Skeletal muscle satellite cell (primary cell): ENCODE measurements at regions not wholly inside any gene's neighbourhood (a gene's known extent, or its start where the extent isn't known, plus 50 kb on each side); places are given as distances from the start of the nearest gene placed in this dataset.
"Not testable (repeated sequence)": the region's sequence is repeated elsewhere in the genome, so short reads cannot be mapped to it uniquely, and the experiment has no call there.

Experiments used
- H3K27me3 ChIP-seq: 2 replicates; pipeline ENCODE4 v1.7.0; 2013; ENCODE audit warnings: low read length; ENCODE audit not compliant: control insufficient read depth, insufficient read depth
- H3K36me3 ChIP-seq: 2 replicates; pipeline ENCODE4 v1.7.0; 2013; ENCODE audit warnings: mild to moderate bottlenecking, control low read depth, low read length; ENCODE audit not compliant: insufficient read depth
- H3K4me1 ChIP-seq: 2 replicates; pipeline ENCODE4 v1.7.0; 2013; ENCODE audit warnings: low read length; ENCODE audit not compliant: control insufficient read depth, insufficient read depth
- H3K4me2 ChIP-seq: 2 replicates; pipeline ENCODE4 v1.7.0; 2013; ENCODE audit warnings: mild to moderate bottlenecking, low read length
- H3K4me3 ChIP-seq: 2 replicates; pipeline ENCODE4 v1.7.0; 2013; ENCODE audit warnings: low read length
- H3K9ac ChIP-seq: 2 replicates; pipeline ENCODE4 v1.7.0; 2013; ENCODE audit warnings: mild to moderate bottlenecking, low read depth, low read length, moderate library complexity
- H3K9me3 ChIP-seq: replicated peaks from 2 replicates; pipeline ENCODE4 v1.7.0; 2013; ENCODE audit warnings: mild to moderate bottlenecking, control low read depth, low read length

GRCh38 chr20:17891131-17891530, 77.5 kb downstream of the SNX5 start:
- H3K36me3 ChIP-seq, H3K4me3 ChIP-seq, H3K9ac ChIP-seq, H3K4me2 ChIP-seq, H3K27me3 ChIP-seq: not testable (repeated sequence)
- peaks cover 14% of the 10 kb centered on the region for H3K4me1 ChIP-seq
- peaks cover 11% of the 10 kb centered on the region for H3K9me3 ChIP-seq

DNA sequence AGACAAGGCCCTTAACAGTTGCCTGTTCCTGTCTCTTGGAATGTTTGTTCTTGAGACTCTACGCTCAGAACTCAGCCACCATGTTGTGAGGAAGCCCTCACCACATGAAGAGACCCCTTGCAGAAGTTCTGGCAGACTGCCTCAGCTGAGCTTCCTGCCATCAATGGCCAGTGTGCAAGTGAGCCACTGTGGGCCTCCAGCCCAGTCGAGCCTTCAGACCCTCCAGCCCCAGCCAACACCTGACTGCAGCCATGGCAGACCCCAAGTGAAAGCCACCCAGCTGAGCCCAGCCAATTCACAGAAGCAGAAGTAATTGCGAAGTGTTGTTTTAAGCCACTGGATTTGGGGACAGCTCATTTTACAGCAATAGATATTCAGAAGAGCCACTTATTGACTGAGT, 78.3 kb downstream of the SNX5 start:
- Histone ChIP-seq H3K27me3 (no peaks in the 10 kb centered on the region), H3K4me2 (no peak overlapping the region), H3K9me3 (peaks cover 11% of the 10 kb centered on the region), H3K4me3 (no peak overlapping the region), H3K36me3 (no peaks in the 10 kb centered on the region), H3K4me1 (peaks cover 6% of the 10 kb centered on the region), H3K9ac (no peak overlapping the region)

DNA sequence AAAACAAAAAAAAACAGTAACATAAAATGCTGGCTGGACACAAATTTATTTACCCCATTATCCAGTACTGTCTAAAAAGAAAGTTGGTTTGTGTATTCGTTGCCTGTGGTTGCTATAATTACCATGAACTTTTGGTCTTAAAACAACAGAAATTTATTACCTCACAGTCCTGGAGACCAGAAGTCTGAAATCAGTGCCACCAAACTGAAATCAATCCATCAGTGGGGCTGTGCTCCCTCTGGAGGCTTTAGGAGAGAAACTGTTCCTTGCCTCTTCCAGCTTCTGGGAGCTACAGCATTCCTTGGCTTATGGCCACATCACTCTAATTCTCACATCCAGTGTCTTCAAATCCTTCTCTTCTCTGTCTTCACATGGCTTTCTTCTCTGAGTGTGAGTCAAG, 79.4 kb downstream of the SNX5 start:
- Histone ChIP-seq H3K27me3 (no peaks in the 10 kb centered on the region), H3K9me3 (peaks cover 11% of the 10 kb centered on the region), H3K4me1 (no peaks in the 10 kb centered on the region), H3K4me2 (no peak overlapping the region), H3K9ac (no peak overlapping the region), H3K4me3 (no peak overlapping the region), H3K36me3 (no peaks in the 10 kb centered on the region)

DNA sequence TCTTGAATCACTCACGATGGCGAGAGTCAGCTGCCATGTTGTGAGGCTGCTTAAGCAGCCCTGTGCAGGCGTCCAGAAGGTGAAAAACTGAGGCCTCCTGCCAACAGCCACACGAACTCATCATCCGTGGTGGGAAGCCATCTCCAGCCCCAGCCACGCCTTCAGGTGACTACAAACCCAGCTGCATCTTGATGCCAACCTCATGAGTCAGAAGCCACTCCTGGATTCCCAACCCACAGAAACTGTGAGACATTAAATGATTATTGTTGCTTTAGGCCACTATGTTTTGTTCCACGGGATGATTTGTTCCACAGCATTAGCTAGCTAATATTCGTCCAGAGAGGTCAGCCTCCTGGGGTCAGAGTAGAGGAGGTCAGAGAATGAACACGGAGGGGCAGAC, 80.5 kb downstream of the SNX5 start:
- Histone ChIP-seq H3K4me1 (no peaks in the 10 kb centered on the region), H3K4me3 (no peak overlapping the region), H3K27me3 (no peaks in the 10 kb centered on the region), H3K9ac (no peak overlapping the region), H3K9me3 (peaks cover 11% of the 10 kb centered on the region), H3K4me2 (no peak overlapping the region), H3K36me3 (no peaks in the 10 kb centered on the region)

DNA sequence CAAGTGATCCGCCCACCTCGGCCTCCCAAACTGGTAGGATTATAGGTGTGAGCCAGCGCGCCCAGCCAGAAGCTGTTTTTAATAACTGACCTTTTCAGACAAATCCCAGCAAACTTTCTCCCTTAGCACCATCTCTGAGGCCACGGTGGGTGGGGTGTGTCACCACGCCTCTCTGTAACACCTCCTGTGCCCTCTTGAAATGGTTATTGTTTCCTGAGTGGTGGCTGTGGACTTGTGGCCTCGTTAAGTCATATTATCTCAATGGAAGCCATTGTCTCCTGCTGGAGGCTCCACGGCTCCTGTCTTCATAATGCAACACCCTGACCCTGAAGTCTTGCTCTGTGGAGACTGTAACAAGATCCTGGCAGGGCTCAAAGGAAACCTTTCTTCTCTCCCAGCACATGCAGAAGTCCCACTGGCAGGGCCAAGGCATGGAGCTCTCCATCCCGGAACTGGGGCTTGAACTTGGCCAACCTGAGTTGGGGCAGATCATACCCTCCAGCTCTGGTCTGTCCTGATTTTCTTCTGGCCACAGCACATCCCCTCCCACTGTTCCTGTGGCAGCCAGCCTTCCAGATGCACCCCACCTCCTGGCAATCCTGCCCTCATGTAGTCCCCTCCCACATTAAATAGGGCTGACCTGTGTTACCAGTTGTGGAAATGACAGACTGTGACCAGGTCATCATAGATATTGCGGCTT, 81.1 kb downstream of the SNX5 start:
- Histone ChIP-seq H3K4me1 (no peaks in the 10 kb centered on the region), H3K4me2 (no peak overlapping the region), H3K9me3 (peaks cover 11% of the 10 kb centered on the region), H3K36me3 (no peaks in the 10 kb centered on the region), H3K27me3 (no peaks in the 10 kb centered on the region), H3K4me3 (no peak overlapping the region), H3K9ac (no peak overlapping the region)

- H3K9me3 ChIP-seq: peaks cover 11% of the 10 kb centered on the region
- no peaks in the 10 kb centered on the region for H3K27me3 ChIP-seq
- H3K4me1 ChIP-seq: no peaks in the 10 kb centered on the region
- H3K9ac ChIP-seq: no peak overlapping the region
- H3K4me2 ChIP-seq: no peak overlapping the region
- no peak overlapping the region for H3K4me3 ChIP-seq
- H3K36me3 ChIP-seq: no peaks in the 10 kb centered on the region
Observed at GRCh38 chr20:17885544-17885943, 83.0 kb downstream of the SNX5 start.

DNA sequence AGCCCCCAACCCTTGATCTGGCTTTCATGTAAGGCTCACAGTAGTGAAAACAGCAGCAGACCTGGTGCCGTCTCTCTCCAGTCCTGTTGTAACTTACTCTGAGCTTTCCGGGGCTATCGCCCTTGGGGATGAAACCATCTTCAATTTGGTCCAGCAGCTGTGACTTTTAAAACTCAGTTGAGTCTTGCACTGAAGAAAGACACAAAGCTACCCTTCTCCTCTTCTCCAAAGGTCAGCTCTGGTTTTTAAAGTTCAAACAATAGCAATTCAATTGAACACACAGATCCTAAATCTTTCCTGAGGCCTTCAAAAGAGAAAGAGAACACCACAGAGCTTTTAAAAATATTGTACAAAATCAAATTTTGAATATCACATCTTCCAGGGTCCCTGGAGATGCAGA, 83.5 kb downstream of the SNX5 start:
- Histone ChIP-seq H3K36me3 (no peaks in the 10 kb centered on the region), H3K4me2 (no peak overlapping the region), H3K27me3 (no peaks in the 10 kb centered on the region), H3K4me3 (no peak overlapping the region), H3K9me3 (peaks cover 7% of the 10 kb centered on the region), H3K9ac (no peak overlapping the region), H3K4me1 (no peaks in the 10 kb centered on the region)

DNA sequence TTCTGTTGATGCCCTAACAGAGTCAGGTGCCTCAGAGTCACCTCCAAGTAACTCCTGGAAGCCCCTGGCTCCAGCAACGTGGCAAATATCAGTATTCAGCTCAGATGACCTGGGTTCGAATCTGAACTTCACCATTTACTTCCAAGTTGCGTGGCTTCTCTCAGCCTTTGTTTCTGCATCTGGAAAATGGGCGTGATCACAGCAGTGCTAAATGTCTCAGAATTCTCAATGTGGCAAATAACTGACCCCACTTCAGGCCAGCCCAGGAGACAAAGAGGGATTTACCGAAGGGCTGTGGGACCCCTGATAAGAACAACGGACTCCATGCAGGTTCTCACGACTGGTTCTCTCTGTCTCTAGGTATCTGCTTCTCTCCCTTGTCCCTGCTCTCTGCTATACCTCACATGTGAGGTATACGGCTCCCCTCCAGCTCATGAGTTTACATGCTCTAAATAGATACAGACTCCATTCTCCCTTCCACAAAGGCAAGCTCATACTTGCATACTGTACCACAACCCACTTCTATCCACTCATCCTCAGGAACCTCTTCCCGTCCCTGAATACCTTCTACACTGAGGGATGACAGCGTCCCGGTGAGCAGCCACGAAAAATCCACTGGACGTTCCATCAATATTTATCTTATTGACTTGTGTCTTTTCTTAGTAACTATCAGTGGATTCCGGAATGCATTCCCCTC, 84.1 kb downstream of the SNX5 start:
- no peak overlapping the region for H3K4me2 ChIP-seq
- no peak overlapping the region for H3K9ac ChIP-seq
- H3K4me3 ChIP-seq: no peak overlapping the region
- no peaks in the 10 kb centered on the region for H3K36me3 ChIP-seq
- no peaks in the 10 kb centered on the region for H3K4me1 ChIP-seq
- no peaks in the 10 kb centered on the region for H3K27me3 ChIP-seq
- H3K9me3 ChIP-seq: peaks cover 2% of the 10 kb centered on the region

GRCh38 chr20:17883592-17884306, 84.8 kb downstream of the SNX5 start:
- Histone ChIP-seq H3K4me2 (no peak overlapping the region), H3K36me3 (no peaks in the 10 kb centered on the region), H3K4me1 (no peaks in the 10 kb centered on the region), H3K9ac (no peak overlapping the region), H3K27me3 (no peaks in the 10 kb centered on the region), H3K9me3 (no peaks in the 10 kb centered on the region), H3K4me3 (no peak overlapping the region)

DNA sequence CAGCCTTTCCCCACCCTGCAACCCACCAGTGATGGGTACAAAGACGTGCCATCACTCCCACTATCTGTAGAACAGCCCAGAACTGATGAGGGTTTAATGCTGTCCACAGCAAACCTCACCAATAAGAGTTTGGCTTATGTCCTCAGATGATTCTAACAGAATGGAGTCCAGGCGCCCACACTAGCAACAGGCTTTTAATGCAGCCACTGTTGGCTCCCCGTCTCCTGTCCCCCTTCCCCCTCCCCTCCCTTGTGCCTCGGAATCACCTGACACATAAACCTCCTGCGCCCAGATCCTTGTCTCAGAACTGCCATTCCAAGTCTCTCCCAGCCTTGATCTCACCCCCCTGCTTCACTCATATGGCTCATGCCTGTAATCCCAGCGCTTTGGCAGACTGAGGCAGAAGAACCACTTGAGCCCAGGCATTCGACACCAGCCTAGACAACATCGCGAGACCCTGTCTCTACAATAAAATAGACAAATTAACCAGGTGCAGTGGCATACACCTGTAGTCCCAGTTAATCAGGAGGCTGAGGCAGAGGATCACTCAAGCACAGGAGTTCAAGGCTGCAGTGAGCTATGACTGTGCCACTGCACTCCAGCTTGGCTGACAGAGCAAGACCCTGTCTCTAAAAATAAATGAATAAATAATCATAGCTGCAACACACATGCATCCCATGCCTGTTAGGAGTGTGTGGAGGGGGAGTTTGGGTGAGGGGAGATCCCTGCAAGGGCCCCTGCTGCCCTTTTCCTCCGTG, 85.6 kb downstream of the SNX5 start:
- H3K9me3 ChIP-seq: no peaks in the 10 kb centered on the region
- no peak overlapping the region for H3K9ac ChIP-seq
- H3K4me2 ChIP-seq: no peak overlapping the region
- H3K4me1 ChIP-seq: no peaks in the 10 kb centered on the region
- no peaks in the 10 kb centered on the region for H3K36me3 ChIP-seq
- no peaks in the 10 kb centered on the region for H3K27me3 ChIP-seq
- no peak overlapping the region for H3K4me3 ChIP-seq

GRCh38 chr20:17882065-17882833, 86.3 kb downstream of the SNX5 start:
- Histone ChIP-seq H3K27me3 (no peaks in the 10 kb centered on the region), H3K9ac (no peak overlapping the region)

More at GRCh38 chr20:17882065-17882833, 86.3 kb downstream of the SNX5 start:
- Histone ChIP-seq H3K4me3 (no peak overlapping the region), H3K9me3 (no peaks in the 10 kb centered on the region), H3K4me2 (no peak overlapping the region), H3K36me3 (no peaks in the 10 kb centered on the region), H3K4me1 (no peaks in the 10 kb centered on the region)
